GM21619 (cell line): ENCODE measurements at regions not wholly inside any gene's neighbourhood (a gene's known extent, or its start where the extent isn't known, plus 50 kb on each side); places are given as distances from the start of the nearest gene placed in this dataset.
A peak's percentile ranks its signal among the peaks of the same experiment; 100 is the strongest.

Experiments
- ATAC-seq: cut with Tn5 transposase; IDR thresholded peaks from one replicate; pipeline ENCODE4 v1.9.1; 2021; ENCODE audit not compliant: unreplicated experiment

GRCh38 chr3:168604767-168605166, 509.0 kb upstream of the GOLIM4 start:
- ATAC-seq: no peak

DNA sequence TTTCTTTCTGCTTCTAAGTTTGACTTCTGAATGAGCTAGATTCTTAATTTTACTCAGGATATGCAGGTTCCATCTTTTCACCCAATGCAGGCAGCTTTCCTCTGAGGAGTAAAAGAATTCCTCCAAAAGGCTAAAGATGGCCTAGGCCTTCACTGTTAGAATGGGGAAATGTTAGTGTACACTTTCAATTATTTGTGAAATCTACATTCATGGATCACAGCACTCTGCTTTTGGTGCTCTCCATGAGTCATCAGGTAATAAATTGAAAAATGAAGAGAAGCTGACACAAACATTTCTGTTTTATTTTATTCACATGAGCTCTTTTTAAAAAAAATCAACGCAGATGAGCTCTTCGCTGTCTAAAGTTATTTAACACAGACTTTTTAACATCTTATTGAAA, 502.5 kb upstream of the GOLIM4 start:
- ATAC-seq: no peak

GRCh38 chr3:168596175-168596823, 500.6 kb upstream of the GOLIM4 start:
- no peak for ATAC-seq

- ATAC-seq: no peak
These were observed 495.9 kb upstream of the GOLIM4 start for GRCh38 chr3:168591587-168591986.

GRCh38 chr3:168589376-168589775, 493.7 kb upstream of the GOLIM4 start:
- ATAC-seq: no peak

DNA sequence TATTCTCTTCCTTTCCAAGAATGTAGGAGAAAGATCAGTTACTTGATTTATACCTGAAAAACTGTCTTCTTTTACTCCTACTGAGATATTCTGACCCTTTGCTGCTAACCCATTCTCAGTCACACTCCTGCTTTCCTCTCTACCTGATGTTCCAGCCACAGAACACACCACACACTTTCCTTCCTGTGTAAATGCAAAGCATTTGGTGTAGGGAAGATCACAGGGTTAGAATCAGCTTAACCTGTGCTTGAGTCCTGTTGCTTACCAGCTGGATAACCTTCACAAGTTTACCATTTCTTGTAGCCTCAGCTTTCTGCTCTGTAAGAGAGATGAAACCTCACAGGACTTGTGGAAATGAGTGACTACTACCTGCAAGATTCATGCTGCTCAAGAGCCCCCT, 489.8 kb upstream of the GOLIM4 start:
- ATAC-seq: no peak

GRCh38 chr3:168583977-168584376, 488.3 kb upstream of the GOLIM4 start:
- ATAC-seq: no peak

DNA sequence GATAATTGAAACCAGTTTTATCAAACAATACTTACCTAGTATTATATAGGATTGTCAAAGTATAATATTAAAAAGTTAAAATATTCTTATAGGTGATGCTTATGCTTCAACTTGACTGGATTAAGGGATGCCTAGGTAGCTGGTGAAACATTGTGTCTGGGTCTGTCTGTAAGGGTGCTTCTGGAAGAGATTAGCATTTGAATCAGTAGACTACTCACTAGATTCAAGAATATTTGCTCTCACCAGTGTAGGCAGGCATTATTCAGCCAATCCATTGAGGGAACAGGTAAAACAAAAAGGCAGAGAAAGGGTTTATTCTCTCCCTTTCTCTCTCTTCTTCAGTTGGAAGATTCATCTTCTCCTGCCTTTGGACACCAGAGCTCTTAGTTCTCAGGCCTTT, 486.8 kb upstream of the GOLIM4 start:
- no peak for ATAC-seq

- peak; percentile 43 for ATAC-seq
These were observed 486.1 kb upstream of the GOLIM4 start for GRCh38 chr3:168581771-168582225.

DNA sequence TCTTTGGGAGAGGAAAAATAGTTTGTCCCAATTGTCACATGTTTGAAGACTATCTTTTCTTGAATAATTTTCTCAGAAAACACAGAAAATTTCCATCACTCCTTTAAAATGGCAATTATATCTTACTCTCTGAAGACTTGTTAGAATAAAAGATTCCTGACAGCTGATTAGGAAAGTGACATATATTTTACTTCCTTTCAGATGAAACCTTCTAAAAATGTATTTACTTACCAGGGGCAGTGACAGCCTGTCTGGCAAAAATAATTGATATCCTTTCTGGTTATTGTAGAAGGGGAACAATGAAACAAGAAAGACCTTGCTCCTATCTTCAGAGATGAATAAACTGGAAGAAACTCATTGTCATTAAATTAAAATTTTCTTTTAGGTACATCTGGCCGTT, 483.3 kb upstream of the GOLIM4 start:
- ATAC-seq: no peak

GRCh38 chr3:168575750-168576149, 480.0 kb upstream of the GOLIM4 start:
- ATAC-seq: no peak

DNA sequence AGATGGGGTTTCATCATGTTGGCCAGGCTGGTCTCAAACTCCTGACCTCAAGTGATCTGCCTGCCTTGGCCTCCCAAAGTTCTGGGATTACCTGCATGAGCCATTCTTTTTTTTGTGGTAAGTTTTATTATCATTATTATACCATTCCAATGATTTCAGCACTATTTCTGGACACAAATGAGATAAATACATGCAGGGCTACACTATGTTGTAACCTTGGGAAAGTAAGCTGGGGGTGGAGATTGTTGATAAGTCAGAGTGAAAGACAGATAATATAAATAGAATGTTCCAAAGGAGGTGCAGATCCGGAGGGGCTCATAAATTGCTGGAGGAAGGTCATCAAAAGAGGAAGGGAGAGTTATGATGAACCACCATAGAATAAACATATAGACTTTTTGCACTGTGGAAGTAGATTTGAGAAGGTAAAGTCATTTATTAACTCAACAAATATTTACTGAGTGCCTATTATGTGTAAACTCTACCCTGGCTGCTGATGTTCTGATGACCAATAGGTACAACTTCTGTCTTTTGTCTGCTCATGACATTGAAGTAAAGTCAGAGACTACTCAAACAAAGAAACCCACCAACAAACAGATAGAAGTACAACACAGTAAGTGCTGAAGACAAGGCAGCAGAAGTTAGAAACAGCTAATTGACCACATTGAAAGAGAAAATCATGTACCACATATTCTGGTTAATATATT, 478.9 kb upstream of the GOLIM4 start:
- ATAC-seq: peak; percentile 57

GRCh38 chr3:168570404-168571155, 474.9 kb upstream of the GOLIM4 start:
- no peak for ATAC-seq

GRCh38 chr3:168558728-168559411, 463.1 kb upstream of the GOLIM4 start:
- ATAC-seq: peak; percentile 60

DNA sequence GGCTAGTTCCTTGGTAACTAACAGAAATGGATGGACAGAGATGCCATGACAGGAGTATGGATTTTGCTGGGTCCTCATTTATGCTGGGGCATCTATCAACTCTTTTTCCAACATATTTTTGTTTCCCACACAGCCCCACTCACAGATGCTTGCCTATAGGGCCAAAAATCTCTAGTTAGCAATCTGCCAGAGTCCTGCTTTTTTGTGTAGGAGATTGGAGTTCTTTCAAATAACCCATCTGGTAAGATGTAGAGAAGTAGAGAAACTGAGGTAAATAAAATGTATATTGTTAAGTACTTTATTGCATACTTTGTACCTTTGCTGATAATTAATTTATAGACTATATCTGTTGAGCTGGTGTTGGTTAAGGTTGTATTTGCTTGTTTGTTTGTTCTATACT, 456.5 kb upstream of the GOLIM4 start:
- ATAC-seq: no peak

- ATAC-seq: no peak
These were observed 453.0 kb upstream of the GOLIM4 start for GRCh38 chr3:168548719-168549118.

GRCh38 chr3:168546707-168547106, 451.0 kb upstream of the GOLIM4 start:
- no peak for ATAC-seq

- no peak for ATAC-seq
These were observed 449.9 kb upstream of the GOLIM4 start for GRCh38 chr3:168545591-168545990.

DNA sequence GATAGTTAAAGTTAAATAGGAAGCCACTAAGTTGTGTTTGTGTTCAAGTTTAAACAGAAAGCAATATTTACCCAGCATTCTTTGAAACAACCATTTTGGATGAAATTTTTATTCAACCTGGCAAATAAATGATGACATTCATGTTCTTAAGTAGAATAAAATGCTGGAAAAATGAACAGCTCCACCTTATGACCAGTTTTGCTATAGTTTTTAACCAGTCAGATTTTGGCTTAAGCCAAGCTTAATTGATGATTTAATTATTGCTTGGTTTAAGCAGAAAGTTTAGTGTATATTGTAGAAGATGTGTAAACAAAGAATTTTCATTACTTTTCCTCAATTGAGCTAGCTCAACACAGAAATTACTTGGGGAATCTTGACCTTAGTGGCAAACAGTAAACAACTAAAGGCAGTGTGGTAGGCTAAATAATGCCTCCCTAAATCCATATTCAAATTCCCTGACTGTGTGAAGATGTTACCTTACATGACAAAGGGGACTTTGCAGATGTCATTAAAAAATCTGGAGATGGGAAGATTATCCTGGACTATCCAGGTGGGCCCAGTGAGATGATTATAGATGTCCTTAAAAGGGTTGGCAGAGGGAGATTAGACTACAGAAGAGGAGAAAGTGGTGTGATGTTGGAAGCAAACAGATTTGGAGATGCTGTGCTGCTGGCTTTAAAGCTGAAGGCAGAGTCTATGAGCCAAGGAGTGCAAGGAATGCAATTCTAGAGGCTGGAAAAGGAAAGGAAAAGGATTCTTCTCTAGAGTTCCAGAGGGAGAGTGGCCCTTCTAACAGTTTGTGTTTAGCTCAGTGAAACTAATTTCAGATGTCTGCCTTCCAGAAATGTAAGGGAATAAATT, 448.6 kb upstream of the GOLIM4 start:
- no peak for ATAC-seq

- ATAC-seq: no peak
These were observed 445.0 kb upstream of the GOLIM4 start for GRCh38 chr3:168540726-168541125.
